Naive thymus-derived CD4-positive, alpha-beta T cell (primary cell): ENCODE measurements at regions not wholly inside any gene's neighbourhood (a gene's known extent, or its start where the extent isn't known, plus 50 kb on each side); places are given as distances from the start of the nearest gene placed in this dataset.

Source experiments
- ATAC-seq: fragments of 150-1000 bp; cut with Tn5 transposase; 2 replicates; pipeline ENCODE4 v1.10.0; 2021; ENCODE audit warnings: mild to moderate bottlenecking, moderate library complexity
- CTCF ChIA-PET: fragments of 350-600 bp; sonication (Branson Sonifier 250); formaldehyde crosslinking; loops from one replicate; lab custom pipeline; 2021; ENCODE audit warnings: antibody characterized with exemption; lab: Charles Lee
- POLR2A ChIA-PET: fragments of 350-600 bp; sonication (Branson Sonifier 250); formaldehyde crosslinking; loops from one replicate; lab custom pipeline; 2021; ENCODE audit warnings: antibody characterized with exemption, inconsistent platforms; lab: Charles Lee
- DNase-seq, 9 donors: peaks; one replicate each; pipeline versions ENCODE4 v3.0.0 to v3.0.0-alpha.2; 2020 to 2022; ENCODE audit warnings: mixed read lengths in 1 of 9
- H3K27ac ChIP-seq: one replicate; pipeline ENCODE4 v1.7.0; 2013; ENCODE audit warnings: mild to moderate bottlenecking, low read depth, low read length, moderate library complexity
- H3K27me3 ChIP-seq, 2 donors: one replicate each; pipeline ENCODE4 v1.7.0; 2013; ENCODE audit warnings: low read length in 2 of 2, mild to moderate bottlenecking in 2 of 2, moderate library complexity in 2 of 2; ENCODE audit not compliant: control insufficient read depth in 2 of 2, insufficient read depth in 2 of 2
- H3K36me3 ChIP-seq, 3 experiments: 1 replicate in 2 of 3; 2 replicates in 1 of 3; pipeline ENCODE4 v1.7.0; 2013; ENCODE audit warnings: low read length in 3 of 3, mild to moderate bottlenecking in 3 of 3, moderate library complexity in 1 of 3; ENCODE audit not compliant: insufficient read depth in 3 of 3, control insufficient read depth in 2 of 3
- H3K4me1 ChIP-seq, 2 donors: one replicate each; pipeline ENCODE4 v1.7.0; 2013; ENCODE audit warnings: low read length in 2 of 2, mild to moderate bottlenecking in 2 of 2, moderate library complexity in 1 of 2; ENCODE audit not compliant: control insufficient read depth in 2 of 2, insufficient read depth in 2 of 2
- H3K4me3 ChIP-seq: 2 replicates; pipeline ENCODE4 v1.7.0; 2013; ENCODE audit warnings: mild to moderate bottlenecking, low read length
- H3K9me3 ChIP-seq, 3 experiments: 1 replicate in 2 of 3; 2 replicates in 1 of 3; pipeline ENCODE4 v1.7.0; 2013; ENCODE audit warnings: low read length in 3 of 3; ENCODE audit not compliant: control insufficient read depth in 2 of 3
- H3K27ac Mint-ChIP-seq, 9 donors: one replicate each; pipeline ENCODE4 v1.8.0; 2020 to 2022; ENCODE audit warnings: mixed read lengths in 9 of 9, mild to moderate bottlenecking in 8 of 9, moderate library complexity in 5 of 9, inconsistent platforms in 2 of 9
- H3K27me3 Mint-ChIP-seq, 5 donors: one replicate each; pipeline ENCODE4 v1.8.0; 2021 to 2022; ENCODE audit warnings: mixed read lengths in 5 of 5, mild to moderate bottlenecking in 1 of 5
- H3K36me3 Mint-ChIP-seq, 5 donors: one replicate each; pipeline ENCODE4 v1.8.0; 2020 to 2022; ENCODE audit warnings: mixed read lengths in 5 of 5, mild to moderate bottlenecking in 3 of 5, inconsistent platforms in 1 of 5
- H3K4me1 Mint-ChIP-seq, 7 donors: one replicate each; pipeline ENCODE4 v1.8.0; 2020 to 2022; ENCODE audit warnings: mixed read lengths in 7 of 7, mild to moderate bottlenecking in 3 of 7, inconsistent platforms in 1 of 7
- H3K4me3 Mint-ChIP-seq, 10 donors: one replicate each; pipeline ENCODE4 v1.8.0; 2020 to 2022; ENCODE audit warnings: mild to moderate bottlenecking in 10 of 10, mixed read lengths in 10 of 10, moderate library complexity in 6 of 10, inconsistent platforms in 2 of 10
- H3K9me3 Mint-ChIP-seq, 11 donors: one replicate each; pipeline ENCODE4 v1.8.0; 2020 to 2022; ENCODE audit warnings: mixed read lengths in 11 of 11, mild to moderate bottlenecking in 4 of 11, inconsistent platforms in 1 of 11, moderate library complexity in 1 of 11
- intact Hi-C, 2 donors: fragments of 100-400 bp; cut with micrococcal nuclease; formaldehyde crosslinking; loops; one replicate each; pipeline ENCODE4 v1.15.1; 2023

GRCh38 chr13:67416047-67416925, 186.2 kb upstream of the PCDH9 start:
- no peaks in the 10 kb centered on the region for H3K27me3 Mint-ChIP-seq
- no peaks in the 10 kb centered on the region for H3K4me1 Mint-ChIP-seq
- DNase-seq (no peak), ATAC-seq (no peak)
- no peaks in the 10 kb centered on the region for H3K36me3 Mint-ChIP-seq
- intact Hi-C loops = no loop called here
- H3K4me3 ChIP-seq = no peak overlapping the region
- no peaks in the 10 kb centered on the region for H3K9me3 ChIP-seq
- no peaks in the 10 kb centered on the region for H3K36me3 ChIP-seq
- H3K4me3 Mint-ChIP-seq = no peak overlapping the region
- H3K4me1 ChIP-seq = no peaks in the 10 kb centered on the region
- no peak overlapping the region for H3K27ac ChIP-seq
- peaks cover 0 to 5% (median 0%) of the 10 kb centered on the region in 11 donors for H3K9me3 Mint-ChIP-seq
- no peak overlapping the region for H3K27ac Mint-ChIP-seq
- ChIA-PET POLR2A (no interaction called here), CTCF (no interaction called here)
- peaks cover 0 to 2% of the 10 kb centered on the region in 2 donors for H3K27me3 ChIP-seq

GRCh38 chr13:67410645-67411044, 180.5 kb upstream of the PCDH9 start:
- ATAC-seq = no peak
- H3K36me3 ChIP-seq = no peaks in the 10 kb centered on the region
- CTCF ChIA-PET = no interaction called here
- Mint-ChIP-seq H3K9me3 (peaks cover 0 to 5% (median 0%) of the 10 kb centered on the region in 11 donors), H3K4me1 (no peaks in the 10 kb centered on the region), H3K36me3 (no peaks in the 10 kb centered on the region), H3K27ac (no peak overlapping the region), H3K27me3 (no peaks in the 10 kb centered on the region), H3K4me3 (no peak overlapping the region)
- H3K4me1 ChIP-seq = no peaks in the 10 kb centered on the region
- no peaks in the 10 kb centered on the region for H3K9me3 ChIP-seq
- no peak for DNase-seq
- intact Hi-C loops = no loop called here
- no peak overlapping the region for H3K27ac ChIP-seq
- no peak overlapping the region for H3K4me3 ChIP-seq
- H3K27me3 ChIP-seq = peaks cover 0 to 2% of the 10 kb centered on the region in 2 donors
- POLR2A ChIA-PET = no interaction called here

- no peak overlapping the region for H3K4me3 Mint-ChIP-seq
- Histone ChIP-seq H3K27ac (no peak overlapping the region), H3K4me1 (no peaks in the 10 kb centered on the region), H3K9me3 (no peaks in the 10 kb centered on the region), H3K4me3 (no peak overlapping the region), H3K36me3 (no peaks in the 10 kb centered on the region), H3K27me3 (peaks cover 0 to 2% of the 10 kb centered on the region in 2 donors)
- intact Hi-C loops = no loop called here
- H3K4me1 Mint-ChIP-seq = no peaks in the 10 kb centered on the region
- H3K9me3 Mint-ChIP-seq = peaks cover 0 to 3% (median 0%) of the 10 kb centered on the region in 11 donors
- H3K36me3 Mint-ChIP-seq = no peaks in the 10 kb centered on the region
- CTCF ChIA-PET = no interaction called here
- POLR2A ChIA-PET = no interaction called here
- no peaks in the 10 kb centered on the region for H3K27me3 Mint-ChIP-seq
- no peak for DNase-seq
- no peak for ATAC-seq
- no peak overlapping the region for H3K27ac Mint-ChIP-seq
Observed at GRCh38 chr13:67408798-67409197, 178.7 kb upstream of the PCDH9 start.

- no peaks in the 10 kb centered on the region for H3K27me3 ChIP-seq
- no peaks in the 10 kb centered on the region for H3K36me3 ChIP-seq
- no peak overlapping the region for H3K4me3 Mint-ChIP-seq
- ChIA-PET CTCF (no interaction called here), POLR2A (no interaction called here)
- no peak for ATAC-seq
- no peaks in the 10 kb centered on the region for H3K4me1 Mint-ChIP-seq
- H3K36me3 Mint-ChIP-seq = peaks cover 0 to 5% (median 0%) of the 10 kb centered on the region in 5 donors
- H3K27ac Mint-ChIP-seq = no peak overlapping the region
- H3K27me3 Mint-ChIP-seq = no peaks in the 10 kb centered on the region
- H3K4me1 ChIP-seq = no peaks in the 10 kb centered on the region
- H3K9me3 Mint-ChIP-seq = peaks cover 0 to 19% (median 6%) of the 10 kb centered on the region in 11 donors
- no peak overlapping the region for H3K4me3 ChIP-seq
- intact Hi-C loops = no loop called here
- DNase-seq = no peak
- no peak overlapping the region for H3K27ac ChIP-seq
- H3K9me3 ChIP-seq = no peaks in the 10 kb centered on the region
Observed at GRCh38 chr13:67402546-67402945, 172.4 kb upstream of the PCDH9 start.

- intact Hi-C loops = no loop called here
- H3K4me3 ChIP-seq = no peak overlapping the region
- H3K36me3 Mint-ChIP-seq = peaks cover 0 to 5% (median 0%) of the 10 kb centered on the region in 5 donors
- ChIA-PET CTCF (no interaction called here), POLR2A (no interaction called here)
- no peaks in the 10 kb centered on the region for H3K9me3 ChIP-seq
- H3K27me3 Mint-ChIP-seq = no peaks in the 10 kb centered on the region
- H3K27ac ChIP-seq = no peak overlapping the region
- peaks cover 0 to 18% (median 7%) of the 10 kb centered on the region in 11 donors for H3K9me3 Mint-ChIP-seq
- ATAC-seq = no peak
- H3K4me1 ChIP-seq = no peaks in the 10 kb centered on the region
- DNase-seq = no peak
- H3K27ac Mint-ChIP-seq = no peak overlapping the region
- no peaks in the 10 kb centered on the region for H3K36me3 ChIP-seq
- no peak overlapping the region for H3K4me3 Mint-ChIP-seq
- H3K4me1 Mint-ChIP-seq = no peaks in the 10 kb centered on the region
- H3K27me3 ChIP-seq = no peaks in the 10 kb centered on the region
Observed at GRCh38 chr13:67395577-67395976, 165.4 kb upstream of the PCDH9 start.

DNA sequence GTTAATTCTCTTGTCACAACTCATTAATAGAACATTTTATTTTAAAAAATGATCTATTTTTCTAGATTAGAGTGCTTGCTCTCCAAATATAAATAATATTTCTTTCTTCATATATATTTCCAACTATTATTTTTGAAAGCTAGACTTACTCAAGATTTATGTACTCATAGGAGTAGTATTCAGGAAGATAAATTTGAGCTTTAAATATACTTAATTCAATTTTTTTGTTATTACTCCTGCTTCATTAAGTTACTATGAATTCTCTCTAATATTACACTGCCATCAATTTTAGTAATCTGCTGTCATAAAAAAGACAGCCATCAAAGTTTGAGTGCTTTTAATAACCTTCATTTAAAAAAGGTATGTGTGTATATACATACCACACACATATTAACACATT, 161.9 kb upstream of the PCDH9 start:
- ChIA-PET CTCF (no interaction called here), POLR2A (no interaction called here)
- H3K27me3 ChIP-seq = no peaks in the 10 kb centered on the region
- H3K4me3 ChIP-seq = no peak overlapping the region
- no peaks in the 10 kb centered on the region for H3K9me3 ChIP-seq
- Mint-ChIP-seq H3K4me3 (no peak overlapping the region), H3K4me1 (no peaks in the 10 kb centered on the region), H3K9me3 (peaks cover 0 to 5% (median 0%) of the 10 kb centered on the region in 11 donors), H3K36me3 (no peaks in the 10 kb centered on the region), H3K27ac (no peak overlapping the region), H3K27me3 (no peaks in the 10 kb centered on the region)
- no peaks in the 10 kb centered on the region for H3K4me1 ChIP-seq
- intact Hi-C loops = no loop called here
- no peaks in the 10 kb centered on the region for H3K36me3 ChIP-seq
- no peak overlapping the region for H3K27ac ChIP-seq
- DNase-seq (no peak), ATAC-seq (no peak)
